ENCODE measurements at regions not wholly inside any gene's neighbourhood (a gene's known extent, or its start where the extent isn't known, plus 50 kb on each side); places are given as distances from the start of the nearest gene placed in this dataset.

- no peak for TF ChIP-seq CTCF (conservative IDR thresholded peaks at IDR 0.05; ENCODE audit: low read depth, low read length)
- no peak for TF ChIP-seq POLR2A (IDR thresholded peaks at IDR 0.05; ENCODE audit: low read depth, low read length)
- no peak for TF ChIP-seq MAFK (IDR thresholded peaks at IDR 0.05; ENCODE audit: low read depth, low read length)
- no peak for TF ChIP-seq MXI1 (IDR thresholded peaks at IDR 0.05; ENCODE audit: borderline replicate concordance, low read depth, low read length)
- no peak for TF ChIP-seq RFX5 (IDR thresholded peaks at IDR 0.05; ENCODE audit: low read depth, low read length)
- TF ChIP-seq RAD21 (IDR thresholded peaks at IDR 0.05; ENCODE audit: low read length) = no peak
- TF ChIP-seq CEBPB (IDR thresholded peaks at IDR 0.05; ENCODE audit: low read depth, low read length) = no peak
- TF ChIP-seq FOS (IDR thresholded peaks at IDR 0.05; ENCODE audit: low read depth, low read length) = no peak
- TF ChIP-seq, protein P1, sequence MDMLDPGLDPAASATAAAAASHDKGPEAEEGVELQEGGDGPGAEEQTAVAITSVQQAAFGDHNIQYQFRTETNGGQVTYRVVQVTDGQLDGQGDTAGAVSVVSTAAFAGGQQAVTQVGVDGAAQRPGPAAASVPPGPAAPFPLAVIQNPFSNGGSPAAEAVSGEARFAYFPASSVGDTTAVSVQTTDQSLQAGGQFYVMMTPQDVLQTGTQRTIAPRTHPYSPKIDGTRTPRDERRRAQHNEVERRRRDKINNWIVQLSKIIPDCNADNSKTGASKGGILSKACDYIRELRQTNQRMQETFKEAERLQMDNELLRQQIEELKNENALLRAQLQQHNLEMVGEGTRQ (IDR thresholded peaks at IDR 0.05; ENCODE audit: low read depth, low read length) = no peak
- no peak for TF ChIP-seq SMC3 (IDR thresholded peaks at IDR 0.05; ENCODE audit: low read depth, low read length)
- no peak for TF ChIP-seq CHD1 (IDR thresholded peaks at IDR 0.05; ENCODE audit: low read depth, low read length)
Observed at GRCh38 chr5:63135291-63135690, 556.7 kb downstream of the LRRC70 start.

Measured in IMR-90 (cell line).